GM12864 (cell line): ENCODE measurements at regions not wholly inside any gene's neighbourhood (a gene's known extent, or its start where the extent isn't known, plus 50 kb on each side); places are given as distances from the start of the nearest gene placed in this dataset.

Experiments
- DNase-seq: peaks from one replicate; pipeline ENCODE4 v3.0.0-alpha.2; 2011; ENCODE audit warnings: low read depth
- H3K4me3 ChIP-seq: 2 replicates; pipeline ENCODE4 v1.5.1; 2011; ENCODE audit warnings: mild to moderate bottlenecking, low read depth, low read length, control low read depth
- TF ChIP-seq, protein P1 (sequence below): IDR thresholded peaks from 2 replicates; pipeline ENCODE4 v1.5.1; 2011; ENCODE audit warnings: low read depth, mild to moderate bottlenecking, moderate library complexity, low read length, control low read depth, inconsistent platforms; ENCODE audit errors: missing control alignments

DNA sequence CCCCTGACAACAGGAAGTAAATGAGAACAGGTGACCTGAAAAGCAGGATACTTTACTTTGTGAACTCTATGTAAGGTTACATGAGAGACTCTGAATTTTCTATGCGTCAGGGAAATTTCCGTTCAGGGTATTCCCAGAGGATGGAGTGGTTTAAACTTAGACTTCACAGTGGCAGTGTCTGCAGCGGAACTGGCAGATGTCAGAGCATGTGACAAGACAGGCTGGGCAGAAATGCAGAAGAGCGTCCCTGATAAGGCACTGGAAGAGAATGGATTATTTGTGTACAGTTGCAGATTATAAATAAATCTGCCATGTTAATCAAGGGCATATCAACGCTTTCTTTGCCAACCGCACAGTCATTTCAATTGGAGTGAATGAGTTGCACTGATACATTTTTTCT lies 598.4 kb upstream of the ZNF717 start:
- TF ChIP-seq, protein P1, sequence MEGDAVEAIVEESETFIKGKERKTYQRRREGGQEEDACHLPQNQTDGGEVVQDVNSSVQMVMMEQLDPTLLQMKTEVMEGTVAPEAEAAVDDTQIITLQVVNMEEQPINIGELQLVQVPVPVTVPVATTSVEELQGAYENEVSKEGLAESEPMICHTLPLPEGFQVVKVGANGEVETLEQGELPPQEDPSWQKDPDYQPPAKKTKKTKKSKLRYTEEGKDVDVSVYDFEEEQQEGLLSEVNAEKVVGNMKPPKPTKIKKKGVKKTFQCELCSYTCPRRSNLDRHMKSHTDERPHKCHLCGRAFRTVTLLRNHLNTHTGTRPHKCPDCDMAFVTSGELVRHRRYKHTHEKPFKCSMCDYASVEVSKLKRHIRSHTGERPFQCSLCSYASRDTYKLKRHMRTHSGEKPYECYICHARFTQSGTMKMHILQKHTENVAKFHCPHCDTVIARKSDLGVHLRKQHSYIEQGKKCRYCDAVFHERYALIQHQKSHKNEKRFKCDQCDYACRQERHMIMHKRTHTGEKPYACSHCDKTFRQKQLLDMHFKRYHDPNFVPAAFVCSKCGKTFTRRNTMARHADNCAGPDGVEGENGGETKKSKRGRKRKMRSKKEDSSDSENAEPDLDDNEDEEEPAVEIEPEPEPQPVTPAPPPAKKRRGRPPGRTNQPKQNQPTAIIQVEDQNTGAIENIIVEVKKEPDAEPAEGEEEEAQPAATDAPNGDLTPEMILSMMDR: no peak
- DNase-seq: no peak
- no peak overlapping the region for H3K4me3 ChIP-seq

- no peak overlapping the region for H3K4me3 ChIP-seq
- no peak for DNase-seq
- TF ChIP-seq, protein P1: no peak
Measured at GRCh38 chr3:76387000-76387399, 601.7 kb upstream of the ZNF717 start.

GRCh38 chr3:76400141-76400540 lies 614.8 kb upstream of the ZNF717 start:
- no peak overlapping the region for H3K4me3 ChIP-seq
- DNase-seq: no peak
- TF ChIP-seq, protein P1: no peak

DNA sequence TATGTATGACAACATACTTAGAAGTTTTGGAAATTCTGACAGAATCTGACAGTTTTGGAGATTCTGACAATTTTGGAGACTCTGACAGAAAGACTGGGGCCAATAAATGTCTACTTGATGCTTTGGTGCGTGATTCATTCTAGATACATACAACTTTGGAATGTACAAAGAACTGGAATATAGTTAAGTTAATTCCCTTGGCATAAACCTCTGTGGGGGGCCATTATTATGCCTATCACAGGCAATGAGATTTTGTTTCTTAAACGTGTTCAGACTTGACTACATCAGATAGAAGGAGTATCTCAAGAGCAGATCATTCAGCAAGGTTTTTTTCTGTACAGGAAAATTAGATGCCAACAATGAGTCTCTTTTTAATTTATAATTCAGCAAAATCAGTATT lies 617.6 kb upstream of the ZNF717 start:
- no peak overlapping the region for H3K4me3 ChIP-seq
- TF ChIP-seq, protein P1: no peak
- no peak for DNase-seq

DNA sequence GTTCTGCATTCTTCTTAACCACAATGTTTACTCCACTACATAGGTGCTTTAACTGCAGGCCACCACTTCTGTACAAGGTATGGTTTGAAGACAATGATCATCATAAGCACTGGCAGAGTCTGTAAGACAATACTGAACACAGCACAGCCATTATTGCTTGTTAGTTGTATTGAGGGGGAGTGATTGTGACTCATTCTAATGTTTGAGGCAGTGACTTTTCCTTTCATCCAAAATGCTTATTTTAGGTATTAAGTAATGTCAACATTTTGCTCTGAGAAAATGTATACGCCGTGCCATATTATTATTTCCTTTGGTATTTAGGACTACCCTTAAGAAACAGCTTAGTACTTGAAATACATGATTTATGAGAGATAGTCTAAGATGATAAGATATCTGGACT lies 618.2 kb upstream of the ZNF717 start:
- TF ChIP-seq, protein P1: no peak
- no peak overlapping the region for H3K4me3 ChIP-seq
- DNase-seq: no peak

GRCh38 chr3:76405196-76405595 lies 619.8 kb upstream of the ZNF717 start:
- H3K4me3 ChIP-seq: no peak overlapping the region
- TF ChIP-seq, protein P1: no peak
- DNase-seq: no peak

GRCh38 chr3:76410762-76411281 lies 625.5 kb upstream of the ZNF717 start:
- no peak overlapping the region for H3K4me3 ChIP-seq
- no peak for DNase-seq
- TF ChIP-seq, protein P1: no peak
